ENCODE measurements at regions not wholly inside any gene's neighbourhood (a gene's known extent, or its start where the extent isn't known, plus 50 kb on each side); places are given as distances from the start of the nearest gene placed in this dataset.

GRCh38 chr3:139751789-139752188, 74.0 kb upstream of the NMNAT3 start:
- no peak overlapping the region for H3K9ac ChIP-seq (ENCODE audit: low read length)
- CTCF ChIA-PET, result no interaction called here
- no peaks in the 10 kb centered on the region for H3K27me3 ChIP-seq (ENCODE audit: insufficient read depth, low read length)
- RAD21 ChIA-PET (ENCODE audit: low non-redundant PET in 1 of 2, low total read pairs in 2 of 2, uncharacterized antibody in 2 of 2, unreplicated experiment in 2 of 2), result no interaction called here
- no peaks in the 10 kb centered on the region for H3K79me2 ChIP-seq (ENCODE audit: insufficient read depth, low read length)
- no peak overlapping the region for H2AFZ ChIP-seq (ENCODE audit: low read depth, low read length, poor library complexity, severe bottlenecking)
- POLR2A ChIA-PET, result no interaction called here
- no TSS peak for BruUV-seq (replicated peaks)
- no peaks in the 10 kb centered on the region for H3K4me1 ChIP-seq (ENCODE audit: control insufficient read depth in 1 of 2, insufficient read depth in 2 of 2, low read length in 2 of 2)
- intact Hi-C loops (cut with micrococcal nuclease), result no loop called here
- no peak overlapping the region for H3K4me3 ChIP-seq (replicated peaks in 1 of 2; ENCODE audit: low read depth in 1 of 2, low read length in 2 of 2)
- no peak overlapping the region for H3K4me2 ChIP-seq (ENCODE audit: low read length)
- DNase-seq (ENCODE audit: low read depth, low spot score), result no peak
- TF ChIP-seq CBX3 (IDR thresholded peaks at IDR 0.05; ENCODE audit: low read depth) (no peak), ELF1 (IDR thresholded peaks at IDR 0.05; ENCODE audit: borderline replicate concordance, low read depth) (no peak), ZBTB33 (IDR thresholded peaks at IDR 0.05; ENCODE audit: extremely low read depth, insufficient replicate concordance, low read length) (no peak), ZNF274 (IDR thresholded peaks at IDR 0.05; ENCODE audit: low read depth, low read length) (no peak), EZH2 (IDR thresholded peaks at IDR 0.05) (no peak), ZFX (IDR thresholded peaks at IDR 0.05) (no peak), SP1 (IDR thresholded peaks at IDR 0.05; ENCODE audit: low read depth) (no peak), CTCF (IDR thresholded peaks at IDR 0.05 in 2 of 3, conservative IDR thresholded peaks at IDR 0.05 in 1 of 3; ENCODE audit: borderline replicate concordance in 1 of 3, insufficient read depth in 1 of 3, low read depth in 2 of 3, low read length in 2 of 3) (no peak), MAX (IDR thresholded peaks at IDR 0.05) (no peak), POLR2A (IDR thresholded peaks at IDR 0.05; ENCODE audit: borderline replicate concordance, extremely low read depth, insufficient read depth, insufficient read length) (no peak), POLR2AphosphoS5 (IDR thresholded peaks at IDR 0.05; ENCODE audit: low read depth, low read length) (no peak), JUND (IDR thresholded peaks at IDR 0.05) (no peak), SIN3A (IDR thresholded peaks at IDR 0.05; ENCODE audit: low read depth) (no peak)
- TF ChIP-seq, protein P1, sequence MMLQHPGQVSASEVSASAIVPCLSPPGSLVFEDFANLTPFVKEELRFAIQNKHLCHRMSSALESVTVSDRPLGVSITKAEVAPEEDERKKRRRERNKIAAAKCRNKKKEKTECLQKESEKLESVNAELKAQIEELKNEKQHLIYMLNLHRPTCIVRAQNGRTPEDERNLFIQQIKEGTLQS (IDR thresholded peaks at IDR 0.05), result no peak
- no peak for ATAC-seq
- no peaks in the 10 kb centered on the region for H3K9me2 ChIP-seq (ENCODE audit: insufficient read depth)
- H3K36me3 ChIP-seq (ENCODE audit: control insufficient read depth in 1 of 2, insufficient read depth in 2 of 2, low read length in 2 of 2), result no peaks in the 10 kb centered on the region
- no peaks in the 10 kb centered on the region for H3K9me3 ChIP-seq (ENCODE audit: control insufficient read depth in 1 of 2, insufficient read depth in 1 of 2, low read depth in 1 of 2, low read length in 2 of 2)
- H4K20me1 ChIP-seq (ENCODE audit: insufficient read depth), result no peaks in the 10 kb centered on the region
- H3K27ac ChIP-seq (ENCODE audit: low read depth, low read length), result no peak overlapping the region

All from HCT116 (cell line).